Gastroesophageal sphincter (tissue), 4 donors: ENCODE measurements at regions not wholly inside any gene's neighbourhood (a gene's known extent, or its start where the extent isn't known, plus 50 kb on each side); places are given as distances from the start of the nearest gene placed in this dataset.

Experiments used
- ATAC-seq: fragments of 150-250 bp; one replicate; pipeline ENCODE4 v1.9.1; 2016; ENCODE audit warnings: mild to moderate bottlenecking, moderate library complexity
- H3K27ac ChIP-seq, 4 donors: fragments of 200-600 bp; sonication (generic) in 3 of 4; 1 replicate in 3 of 4; 2 replicates in 1 of 4; pipeline ENCODE4 v1.5.1; 2016 to 2019
- H3K27me3 ChIP-seq: fragments of 200-600 bp; sonication (generic); one replicate; pipeline ENCODE4 v1.5.1; 2019
- H3K36me3 ChIP-seq, 2 donors: fragments of 200-600 bp; sonication (generic); one replicate each; pipeline ENCODE4 v1.5.1; 2019; ENCODE audit warnings: control low read depth in 1 of 2
- H3K4me1 ChIP-seq, 3 donors: fragments of 200-600 bp; sonication (generic); 1 replicate in 2 of 3; 2 replicates in 1 of 3; pipeline ENCODE4 v1.5.1; 2016 to 2019; ENCODE audit warnings: control low read depth in 2 of 3
- H3K4me3 ChIP-seq, 2 donors: fragments of 200-600 bp; sonication (generic); one replicate each; pipeline ENCODE4 v1.5.1; 2019; ENCODE audit warnings: mild to moderate bottlenecking in 1 of 2, moderate library complexity in 1 of 2
- H3K9me3 ChIP-seq, 3 donors: fragments of 200-600 bp; sonication (generic); one replicate each; pipeline ENCODE4 v1.5.1; 2017 to 2019; ENCODE audit warnings: control low read depth in 2 of 3
- EP300 ChIP-seq: sonication (generic); formaldehyde crosslinking; IDR thresholded peaks from one replicate; pipeline ENCODE4 v1.6.1; 2017; ENCODE audit warnings: antibody characterized with exemption, mild to moderate bottlenecking
- POLR2A ChIP-seq, 2 donors: fragments of 450-650 bp; IDR thresholded peaks; one replicate each; pipeline ENCODE4 v1.6.1; 2017; ENCODE audit warnings: antibody characterized with exemption in 2 of 2, mild to moderate bottlenecking in 2 of 2, moderate library complexity in 1 of 2
- POLR2AphosphoS5 ChIP-seq: sonication (generic); formaldehyde crosslinking; IDR thresholded peaks from one replicate; pipeline ENCODE4 v1.6.1; 2017; ENCODE audit warnings: antibody characterized with exemption
- WGBS, 2 donors: methylation state at CpG; one replicate each; pipeline ENCODE4 v1.1.5; 2018; ENCODE audit warnings: low coverage in 1 of 2; 5-methylcytosine and 5-hydroxymethylcytosine counted together
- TF ChIP-seq, protein P1 (sequence below), 4 experiments: fragments of 200-600 bp in 2 of 4; fragments of 450-650 bp in 2 of 4; sonication (generic) in 1 of 4; IDR thresholded peaks; one replicate each; pipeline ENCODE4 v1.5.1; 2017 to 2019; ENCODE audit warnings: antibody characterized with exemption in 4 of 4, mild to moderate bottlenecking in 2 of 4, moderate library complexity in 2 of 4

DNA sequence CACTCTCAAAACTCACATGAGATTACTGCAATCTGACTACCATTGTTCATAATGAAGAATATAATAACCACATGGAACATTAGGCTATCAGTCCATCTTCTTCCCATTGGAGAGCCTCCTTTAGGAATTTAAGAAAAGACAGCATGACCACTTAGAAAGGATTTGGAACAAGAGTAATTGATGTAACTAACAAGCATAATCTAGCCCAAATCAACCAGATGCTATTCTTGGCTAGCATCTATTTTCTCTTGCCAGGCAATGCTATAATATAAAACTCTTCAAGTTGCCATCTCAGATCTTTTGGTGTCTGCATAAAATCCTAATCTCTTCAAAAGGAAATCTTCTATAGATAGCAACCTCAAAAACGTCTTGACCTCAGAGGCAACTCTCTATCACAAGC lies 152.0 kb upstream of the REG3G start:
- no peaks in the 10 kb centered on the region for H3K9me3 ChIP-seq
- H3K4me3 ChIP-seq, result no peak overlapping the region
- WGBS, 2 donors, result 22 to 43% methylated on average over 1 of the region's 1 CpG
- H3K27ac ChIP-seq, result no peak overlapping the region
- ATAC-seq, result no peak
- TF ChIP-seq, protein P1, sequence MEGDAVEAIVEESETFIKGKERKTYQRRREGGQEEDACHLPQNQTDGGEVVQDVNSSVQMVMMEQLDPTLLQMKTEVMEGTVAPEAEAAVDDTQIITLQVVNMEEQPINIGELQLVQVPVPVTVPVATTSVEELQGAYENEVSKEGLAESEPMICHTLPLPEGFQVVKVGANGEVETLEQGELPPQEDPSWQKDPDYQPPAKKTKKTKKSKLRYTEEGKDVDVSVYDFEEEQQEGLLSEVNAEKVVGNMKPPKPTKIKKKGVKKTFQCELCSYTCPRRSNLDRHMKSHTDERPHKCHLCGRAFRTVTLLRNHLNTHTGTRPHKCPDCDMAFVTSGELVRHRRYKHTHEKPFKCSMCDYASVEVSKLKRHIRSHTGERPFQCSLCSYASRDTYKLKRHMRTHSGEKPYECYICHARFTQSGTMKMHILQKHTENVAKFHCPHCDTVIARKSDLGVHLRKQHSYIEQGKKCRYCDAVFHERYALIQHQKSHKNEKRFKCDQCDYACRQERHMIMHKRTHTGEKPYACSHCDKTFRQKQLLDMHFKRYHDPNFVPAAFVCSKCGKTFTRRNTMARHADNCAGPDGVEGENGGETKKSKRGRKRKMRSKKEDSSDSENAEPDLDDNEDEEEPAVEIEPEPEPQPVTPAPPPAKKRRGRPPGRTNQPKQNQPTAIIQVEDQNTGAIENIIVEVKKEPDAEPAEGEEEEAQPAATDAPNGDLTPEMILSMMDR (IDR thresholded peaks at IDR 0.05), result no peak
- no peak for TF ChIP-seq POLR2A (IDR thresholded peaks at IDR 0.05)
- no peak for TF ChIP-seq POLR2AphosphoS5
- no peak for TF ChIP-seq EP300
- no peaks in the 10 kb centered on the region for H3K4me1 ChIP-seq
- H3K36me3 ChIP-seq, result no peaks in the 10 kb centered on the region
- no peaks in the 10 kb centered on the region for H3K27me3 ChIP-seq

DNA sequence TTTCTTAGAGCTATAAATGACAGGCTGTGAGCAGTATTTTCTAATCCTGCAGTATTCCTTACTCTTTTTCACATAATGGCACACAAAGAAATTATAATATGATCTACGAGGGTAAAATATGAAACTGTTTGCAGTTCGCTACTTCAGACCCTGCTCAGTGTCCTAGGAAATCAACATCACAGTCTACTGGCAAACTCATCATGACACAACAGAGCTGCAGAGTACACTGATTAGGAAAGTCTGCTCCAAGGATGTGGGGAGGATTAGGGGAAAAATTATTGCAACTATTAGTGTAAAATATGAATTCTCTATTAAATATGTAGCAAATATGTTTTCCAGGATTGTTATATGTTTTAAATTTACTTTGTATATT lies 149.2 kb upstream of the REG3G start:
- no peaks in the 10 kb centered on the region for H3K36me3 ChIP-seq
- ATAC-seq, result no peak
- H3K4me3 ChIP-seq, result no peak overlapping the region
- 47 to 49% methylated on average over 2 of the region's 2 CpGs for WGBS, 2 donors
- no peaks in the 10 kb centered on the region for H3K4me1 ChIP-seq
- TF ChIP-seq EP300 (no peak), POLR2A (IDR thresholded peaks at IDR 0.05) (no peak), POLR2AphosphoS5 (no peak)
- TF ChIP-seq, protein P1 (IDR thresholded peaks at IDR 0.05), result no peak
- H3K27ac ChIP-seq, result no peak overlapping the region
- no peaks in the 10 kb centered on the region for H3K27me3 ChIP-seq
- H3K9me3 ChIP-seq, result no peaks in the 10 kb centered on the region

DNA sequence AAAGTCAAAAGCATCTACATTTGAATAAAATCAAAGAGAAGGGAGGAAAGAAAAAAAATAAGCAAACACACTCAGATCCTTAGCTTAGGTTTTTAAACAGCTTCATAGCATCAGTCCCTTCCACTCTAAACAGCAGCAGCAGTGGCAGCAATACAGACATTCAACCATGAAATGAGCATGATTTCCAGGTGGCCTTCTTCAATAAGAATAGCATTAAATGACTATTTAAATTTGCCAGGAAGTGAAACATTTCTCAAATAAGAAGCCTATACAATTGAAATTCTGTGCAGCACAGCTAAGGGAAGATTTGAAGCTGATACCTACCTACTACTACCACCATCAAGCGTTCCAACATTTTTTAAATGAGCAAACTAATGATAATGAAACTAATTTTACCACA lies 138.1 kb upstream of the REG3G start:
- WGBS, 2 donors, result 53 to 91% methylated on average over 1 of the region's 1 CpG
- TF ChIP-seq EP300 (no peak), POLR2A (IDR thresholded peaks at IDR 0.05) (no peak), POLR2AphosphoS5 (no peak)
- TF ChIP-seq, protein P1 (IDR thresholded peaks at IDR 0.05), result no peak
- Histone ChIP-seq H3K4me1 (no peaks in the 10 kb centered on the region), H3K27me3 (no peaks in the 10 kb centered on the region), H3K36me3 (no peaks in the 10 kb centered on the region), H3K27ac (no peak overlapping the region), H3K4me3 (no peak overlapping the region), H3K9me3 (no peaks in the 10 kb centered on the region)
- ATAC-seq, result no peak

DNA sequence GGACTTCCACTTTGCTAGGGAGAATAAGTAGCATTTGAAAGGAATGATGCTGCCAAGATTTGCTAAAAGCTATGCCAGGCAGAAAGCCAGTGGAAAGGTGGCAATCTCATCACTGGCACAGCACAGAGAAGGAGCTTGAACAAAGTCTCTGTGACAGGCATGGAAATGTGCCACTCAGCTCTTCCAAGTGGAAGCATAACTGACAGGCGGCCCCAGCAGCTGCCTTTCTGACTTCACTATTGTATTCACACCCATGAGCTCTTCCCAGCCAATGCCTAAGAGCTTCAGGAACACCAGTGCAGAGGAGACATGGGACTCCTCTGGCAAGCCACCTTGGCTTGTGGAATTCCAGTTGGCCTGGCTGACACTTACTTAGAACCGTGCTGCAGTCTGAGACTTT lies 134.6 kb upstream of the REG3G start:
- H3K27ac ChIP-seq, result no peak overlapping the region
- TF ChIP-seq POLR2A (IDR thresholded peaks at IDR 0.05) (no peak), POLR2AphosphoS5 (no peak), EP300 (no peak)
- TF ChIP-seq, protein P1 (IDR thresholded peaks at IDR 0.05), result no peak
- no peak for ATAC-seq
- no peaks in the 10 kb centered on the region for H3K36me3 ChIP-seq
- WGBS, 2 donors, result 60 to 63% methylated on average over 1 of the region's 2 CpGs
- no peak overlapping the region for H3K4me3 ChIP-seq
- H3K9me3 ChIP-seq, result no peaks in the 10 kb centered on the region
- no peaks in the 10 kb centered on the region for H3K4me1 ChIP-seq
- no peaks in the 10 kb centered on the region for H3K27me3 ChIP-seq

DNA sequence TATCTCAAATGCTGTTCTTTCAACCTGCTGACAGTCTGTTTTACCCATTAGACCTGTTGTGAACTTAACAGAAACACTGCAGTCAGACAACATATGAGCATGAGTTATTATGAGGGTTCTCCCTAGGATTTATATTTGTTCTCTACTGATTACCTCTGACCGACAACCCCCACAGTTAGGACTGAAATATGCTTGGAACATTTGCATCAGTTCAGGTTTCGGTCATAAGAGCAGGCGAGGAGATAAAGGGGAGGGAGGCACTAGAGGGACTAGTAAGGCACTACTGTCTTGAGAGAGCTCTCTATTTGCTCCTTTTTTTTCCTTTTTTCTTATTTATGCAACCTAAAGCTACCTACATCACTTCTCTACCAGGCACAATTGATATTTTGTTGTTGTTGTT lies 133.2 kb upstream of the REG3G start:
- Histone ChIP-seq H3K4me3 (no peak overlapping the region), H3K27me3 (no peaks in the 10 kb centered on the region), H3K27ac (no peak overlapping the region), H3K36me3 (no peaks in the 10 kb centered on the region), H3K9me3 (no peaks in the 10 kb centered on the region), H3K4me1 (no peaks in the 10 kb centered on the region)
- 76 to 86% methylated on average over 2 to 3 of the region's 3 CpGs for WGBS, 2 donors
- ATAC-seq, result no peak
- TF ChIP-seq POLR2AphosphoS5, result no peak
- TF ChIP-seq POLR2A (IDR thresholded peaks at IDR 0.05), result no peak
- no peak for TF ChIP-seq EP300
- TF ChIP-seq, protein P1 (IDR thresholded peaks at IDR 0.05), result no peak
